HFFc6 (cell line): ENCODE measurements at regions not wholly inside any gene's neighbourhood (a gene's known extent, or its start where the extent isn't known, plus 50 kb on each side); places are given as distances from the start of the nearest gene placed in this dataset.

ENCODE experiments used
- DNase-seq: peaks from one replicate; pipeline ENCODE4 v3.0.0-alpha.2; 2018
- H3K27ac Mint-ChIP-seq: 2 replicates; pipeline ENCODE4 v1.8.0; 2020; ENCODE audit warnings: mild to moderate bottlenecking, mixed read lengths
- H3K27me3 Mint-ChIP-seq: 2 replicates; pipeline ENCODE4 v1.8.0; 2021; ENCODE audit warnings: mild to moderate bottlenecking, moderate library complexity, mixed read lengths; ENCODE audit not compliant: insufficient read depth
- H3K36me3 Mint-ChIP-seq: 2 replicates; pipeline ENCODE4 v1.8.0; 2021; ENCODE audit warnings: low read depth, mixed read lengths
- H3K4me1 Mint-ChIP-seq: 2 replicates; pipeline ENCODE4 v1.8.0; 2020; ENCODE audit warnings: low read depth, mixed read lengths
- H3K4me3 Mint-ChIP-seq: 2 replicates; pipeline ENCODE4 v1.8.0; 2020; ENCODE audit warnings: mild to moderate bottlenecking, moderate library complexity, mixed read lengths
- H3K9me3 Mint-ChIP-seq: 2 replicates; pipeline ENCODE4 v1.8.0; 2020; ENCODE audit warnings: mild to moderate bottlenecking, mixed read lengths
- TF ChIP-seq, protein P1 (sequence below): fragments of 200-600 bp; sonication (generic); IDR thresholded peaks from 2 replicates; pipeline ENCODE4 v1.5.0; 2021; ENCODE audit warnings: antibody characterized with exemption, mild to moderate bottlenecking

DNA sequence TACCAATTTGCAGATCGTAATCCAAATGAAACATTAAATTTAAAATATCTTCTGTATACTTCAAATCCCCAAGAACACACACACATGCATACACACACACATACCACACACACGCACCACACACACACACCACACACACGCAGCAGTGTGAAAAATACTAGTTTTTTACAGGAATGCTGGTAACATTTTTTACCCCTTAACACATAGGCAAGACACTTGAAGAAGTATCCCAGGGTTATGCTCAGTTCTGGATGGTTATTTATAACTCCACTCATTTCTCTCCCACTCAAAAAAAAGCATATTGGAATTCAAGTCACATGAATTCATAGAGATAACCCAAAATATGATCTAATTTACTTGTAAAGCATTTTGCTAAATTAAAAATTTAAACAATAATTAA is 325.5 kb upstream of the SLC7A11 start:
- TF ChIP-seq, protein P1, sequence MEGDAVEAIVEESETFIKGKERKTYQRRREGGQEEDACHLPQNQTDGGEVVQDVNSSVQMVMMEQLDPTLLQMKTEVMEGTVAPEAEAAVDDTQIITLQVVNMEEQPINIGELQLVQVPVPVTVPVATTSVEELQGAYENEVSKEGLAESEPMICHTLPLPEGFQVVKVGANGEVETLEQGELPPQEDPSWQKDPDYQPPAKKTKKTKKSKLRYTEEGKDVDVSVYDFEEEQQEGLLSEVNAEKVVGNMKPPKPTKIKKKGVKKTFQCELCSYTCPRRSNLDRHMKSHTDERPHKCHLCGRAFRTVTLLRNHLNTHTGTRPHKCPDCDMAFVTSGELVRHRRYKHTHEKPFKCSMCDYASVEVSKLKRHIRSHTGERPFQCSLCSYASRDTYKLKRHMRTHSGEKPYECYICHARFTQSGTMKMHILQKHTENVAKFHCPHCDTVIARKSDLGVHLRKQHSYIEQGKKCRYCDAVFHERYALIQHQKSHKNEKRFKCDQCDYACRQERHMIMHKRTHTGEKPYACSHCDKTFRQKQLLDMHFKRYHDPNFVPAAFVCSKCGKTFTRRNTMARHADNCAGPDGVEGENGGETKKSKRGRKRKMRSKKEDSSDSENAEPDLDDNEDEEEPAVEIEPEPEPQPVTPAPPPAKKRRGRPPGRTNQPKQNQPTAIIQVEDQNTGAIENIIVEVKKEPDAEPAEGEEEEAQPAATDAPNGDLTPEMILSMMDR: no peak
- no peak overlapping the region for H3K27ac Mint-ChIP-seq
- no peak for DNase-seq
- H3K27me3 Mint-ChIP-seq: no peaks in the 10 kb centered on the region
- no peaks in the 10 kb centered on the region for H3K9me3 Mint-ChIP-seq
- no peak overlapping the region for H3K4me3 Mint-ChIP-seq
- H3K4me1 Mint-ChIP-seq: peaks cover 11% of the 10 kb centered on the region
- no peaks in the 10 kb centered on the region for H3K36me3 Mint-ChIP-seq

- Mint-ChIP-seq H3K4me1 (peaks cover 16% of the 10 kb centered on the region), H3K27ac (no peak overlapping the region), H3K4me3 (no peak overlapping the region), H3K27me3 (no peaks in the 10 kb centered on the region), H3K9me3 (no peaks in the 10 kb centered on the region), H3K36me3 (no peaks in the 10 kb centered on the region)
- no peak for DNase-seq
- TF ChIP-seq, protein P1: no peak
Measured at GRCh38 chr4:138565576-138565975, 323.4 kb upstream of the SLC7A11 start.

GRCh38 chr4:138562544-138562991 is 320.4 kb upstream of the SLC7A11 start:
- Mint-ChIP-seq H3K27ac (no peak overlapping the region), H3K27me3 (no peaks in the 10 kb centered on the region), H3K36me3 (no peaks in the 10 kb centered on the region), H3K4me3 (no peak overlapping the region), H3K4me1 (peaks cover 16% of the 10 kb centered on the region), H3K9me3 (no peaks in the 10 kb centered on the region)
- no peak for DNase-seq
- TF ChIP-seq, protein P1: no peak

GRCh38 chr4:138561906-138562305 is 319.8 kb upstream of the SLC7A11 start:
- no peak for DNase-seq
- Mint-ChIP-seq H3K27ac (no peak overlapping the region), H3K27me3 (no peaks in the 10 kb centered on the region), H3K4me1 (peaks cover 16% of the 10 kb centered on the region), H3K9me3 (no peaks in the 10 kb centered on the region), H3K4me3 (no peak overlapping the region), H3K36me3 (no peaks in the 10 kb centered on the region)
- TF ChIP-seq, protein P1: no peak

- DNase-seq: no peak
- no peak overlapping the region for H3K4me3 Mint-ChIP-seq
- H3K27me3 Mint-ChIP-seq: peaks cover 2% of the 10 kb centered on the region; the same call in 1 of the 2 replicates
- no peak overlapping the region for H3K27ac Mint-ChIP-seq
- H3K4me1 Mint-ChIP-seq: peaks cover 16% of the 10 kb centered on the region
- H3K9me3 Mint-ChIP-seq: no peaks in the 10 kb centered on the region
- H3K36me3 Mint-ChIP-seq: no peaks in the 10 kb centered on the region
- TF ChIP-seq, protein P1: no peak
Measured at GRCh38 chr4:138561276-138561880, 319.2 kb upstream of the SLC7A11 start.

DNA sequence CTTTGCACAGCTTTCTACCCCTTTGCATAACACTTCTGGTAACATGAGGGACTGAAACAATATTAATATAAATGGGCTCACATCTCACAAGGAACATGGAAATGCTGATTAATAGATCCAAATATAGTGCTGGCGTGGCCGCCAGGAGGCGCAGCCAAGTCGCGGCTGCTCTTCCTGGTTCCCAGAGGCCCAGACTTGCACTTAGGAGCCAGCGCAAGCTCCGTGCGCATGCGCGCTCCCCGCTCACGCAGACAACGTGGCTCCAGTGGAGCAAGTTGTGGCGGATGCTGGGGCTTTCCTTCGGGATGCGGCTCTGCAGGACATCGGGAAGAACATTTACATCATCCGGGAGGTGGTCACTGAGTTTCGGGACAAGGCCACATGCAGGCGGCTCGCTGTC is 318.3 kb upstream of the SLC7A11 start:
- Mint-ChIP-seq H3K4me3 (no peak overlapping the region), H3K27me3 (peaks cover 2% of the 10 kb centered on the region; the same call in 1 of the 2 replicates)
- TF ChIP-seq, protein P1: no peak

More for the DNA sequence above, 318.3 kb upstream of the SLC7A11 start:
- Mint-ChIP-seq H3K4me1 (peaks cover 11% of the 10 kb centered on the region), H3K36me3 (no peaks in the 10 kb centered on the region), H3K9me3 (no peaks in the 10 kb centered on the region), H3K27ac (no peak overlapping the region)
- DNase-seq: no peak
